ENCODE measurements at regions not wholly inside any gene's neighbourhood (a gene's known extent, or its start where the extent isn't known, plus 50 kb on each side); places are given as distances from the start of the nearest gene placed in this dataset.

- TF ChIP-seq, protein P1, sequence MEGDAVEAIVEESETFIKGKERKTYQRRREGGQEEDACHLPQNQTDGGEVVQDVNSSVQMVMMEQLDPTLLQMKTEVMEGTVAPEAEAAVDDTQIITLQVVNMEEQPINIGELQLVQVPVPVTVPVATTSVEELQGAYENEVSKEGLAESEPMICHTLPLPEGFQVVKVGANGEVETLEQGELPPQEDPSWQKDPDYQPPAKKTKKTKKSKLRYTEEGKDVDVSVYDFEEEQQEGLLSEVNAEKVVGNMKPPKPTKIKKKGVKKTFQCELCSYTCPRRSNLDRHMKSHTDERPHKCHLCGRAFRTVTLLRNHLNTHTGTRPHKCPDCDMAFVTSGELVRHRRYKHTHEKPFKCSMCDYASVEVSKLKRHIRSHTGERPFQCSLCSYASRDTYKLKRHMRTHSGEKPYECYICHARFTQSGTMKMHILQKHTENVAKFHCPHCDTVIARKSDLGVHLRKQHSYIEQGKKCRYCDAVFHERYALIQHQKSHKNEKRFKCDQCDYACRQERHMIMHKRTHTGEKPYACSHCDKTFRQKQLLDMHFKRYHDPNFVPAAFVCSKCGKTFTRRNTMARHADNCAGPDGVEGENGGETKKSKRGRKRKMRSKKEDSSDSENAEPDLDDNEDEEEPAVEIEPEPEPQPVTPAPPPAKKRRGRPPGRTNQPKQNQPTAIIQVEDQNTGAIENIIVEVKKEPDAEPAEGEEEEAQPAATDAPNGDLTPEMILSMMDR (IDR thresholded peaks at IDR 0.05): no peak
- no peak overlapping the region for H3K4me3 ChIP-seq
- no peak for DNase-seq (ENCODE audit: low spot score in 2 of 2)
- peaks cover 0 to 12% of the 10 kb centered on the region in 2 donors for H3K4me1 ChIP-seq
- intact Hi-C loops (cut with DNase I): no loop called here
- no peaks in the 10 kb centered on the region for H3K9me3 ChIP-seq
- H3K36me3 ChIP-seq: no peaks in the 10 kb centered on the region
- H3K27me3 ChIP-seq: no peaks in the 10 kb centered on the region
- H3K27ac ChIP-seq: no peak overlapping the region
Measured at GRCh38 chr21:45343891-45344290, 56.2 kb upstream of the POFUT2 start.

- H3K27ac ChIP-seq: no peak overlapping the region
- no peaks in the 10 kb centered on the region for H3K27me3 ChIP-seq
- no peak overlapping the region for H3K4me3 ChIP-seq
- TF ChIP-seq, protein P1 (IDR thresholded peaks at IDR 0.05): no peak
- DNase-seq (ENCODE audit: low spot score in 2 of 2): no peak
- no peaks in the 10 kb centered on the region for H3K36me3 ChIP-seq
- H3K9me3 ChIP-seq: no peaks in the 10 kb centered on the region
- intact Hi-C loops (cut with DNase I): no loop called here
- peaks cover 0 to 17% of the 10 kb centered on the region in 2 donors for H3K4me1 ChIP-seq
Measured at GRCh38 chr21:45344576-45344975, 56.9 kb upstream of the POFUT2 start.

GRCh38 chr21:45347048-45347711, 57.8 kb upstream of the COL18A1 start:
- H3K4me1 ChIP-seq: peaks cover 5 to 25% of the 10 kb centered on the region in 2 donors
- H3K9me3 ChIP-seq: no peaks in the 10 kb centered on the region
- peak overlapping the region in 1 of 2 donors; percentile 45 for H3K4me3 ChIP-seq
- TF ChIP-seq, protein P1 (IDR thresholded peaks at IDR 0.05): no peak
- DNase-seq (ENCODE audit: low spot score in 2 of 2): no peak
- intact Hi-C loops (cut with DNase I): no loop called here
- no peaks in the 10 kb centered on the region for H3K27me3 ChIP-seq
- no peaks in the 10 kb centered on the region for H3K36me3 ChIP-seq
- peak overlapping the region; percentile 70 to 74 for H3K27ac ChIP-seq

GRCh38 chr21:45347712-45348499, 57.1 kb upstream of the COL18A1 start:
- TF ChIP-seq, protein P1 (IDR thresholded peaks at IDR 0.05): no peak
- Histone ChIP-seq H3K36me3 (no peaks in the 10 kb centered on the region), H3K4me1 (peaks cover 5 to 25% of the 10 kb centered on the region in 2 donors), H3K27ac (peak overlapping the region; percentile 70 to 74), H3K9me3 (no peaks in the 10 kb centered on the region), H3K27me3 (no peaks in the 10 kb centered on the region), H3K4me3 (peak overlapping the region in 1 of 2 donors; percentile 45)
- intact Hi-C loops (cut with DNase I): loop anchor here (2.0 kb wide), 1 partner anchor 25 kb away; no protein-coding TSS in a partner anchor
- no peak for DNase-seq (ENCODE audit: low spot score in 2 of 2)

- Histone ChIP-seq H3K4me1 (peaks cover 5 to 25% of the 10 kb centered on the region in 2 donors), H3K27ac (peak overlapping the region; percentile 70 to 74)
- intact Hi-C loops (cut with DNase I): loop anchor here (2.0 kb wide), 1 partner anchor 26 kb away; no protein-coding TSS in a partner anchor
Measured at GRCh38 chr21:45348591-45349327, 56.2 kb upstream of the COL18A1 start.

More at GRCh38 chr21:45348591-45349327, 56.2 kb upstream of the COL18A1 start:
- Histone ChIP-seq H3K36me3 (no peaks in the 10 kb centered on the region), H3K9me3 (no peaks in the 10 kb centered on the region), H3K4me3 (no peak overlapping the region), H3K27me3 (no peaks in the 10 kb centered on the region)
- no peak for DNase-seq (ENCODE audit: low spot score in 2 of 2)
- TF ChIP-seq, protein P1 (IDR thresholded peaks at IDR 0.05): no peak

All from ascending aorta (tissue), 2 donors.